ENCODE measurements at regions not wholly inside any gene's neighbourhood (a gene's known extent, or its start where the extent isn't known, plus 50 kb on each side); places are given as distances from the start of the nearest gene placed in this dataset.

- TF ChIP-seq CTCF (IDR thresholded peaks at IDR 0.05; ENCODE audit: extremely low read depth in 1 of 2, insufficient read depth in 1 of 2, low read depth in 1 of 2, low read length in 2 of 2), result no peak
- TF ChIP-seq POLR2AphosphoS5 (IDR thresholded peaks at IDR 0.05; ENCODE audit: insufficient read depth, low read depth, low read length), result no peak
- no peak for TF ChIP-seq EZH2 (IDR thresholded peaks at IDR 0.05; ENCODE audit: borderline replicate concordance, low read depth, low read length, severe bottlenecking)
- TF ChIP-seq MAX (IDR thresholded peaks at IDR 0.05; ENCODE audit: insufficient read depth, insufficient read length), result no peak
Measured at GRCh38 chr4:133920236-133920635, 281.4 kb downstream of the PABPC4L start.
